ENCODE measurements at regions not wholly inside any gene's neighbourhood (a gene's known extent, or its start where the extent isn't known, plus 50 kb on each side); places are given as distances from the start of the nearest gene placed in this dataset.

DNA sequence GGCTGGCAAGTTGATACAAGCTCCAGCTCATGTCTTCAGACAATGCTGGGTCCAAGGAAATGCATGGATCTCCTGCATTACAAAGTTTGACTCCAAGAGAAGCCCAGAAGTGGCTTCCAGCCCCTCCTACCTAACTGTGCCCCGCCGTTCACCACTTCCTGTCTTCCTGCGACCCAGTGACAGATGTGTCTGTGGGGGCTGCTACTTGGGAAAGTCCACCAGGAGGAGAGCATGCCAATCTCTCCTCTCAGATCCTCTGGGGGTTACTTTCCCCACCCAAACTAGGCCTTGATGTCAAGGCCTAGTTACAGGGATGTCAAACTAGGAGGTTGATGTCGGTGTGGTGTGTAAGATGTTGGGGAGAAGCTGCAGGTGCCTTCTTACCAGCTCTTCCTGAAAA is 133.6 kb upstream of the RASGRP1 start (continued):
- TF ChIP-seq, protein P1, sequence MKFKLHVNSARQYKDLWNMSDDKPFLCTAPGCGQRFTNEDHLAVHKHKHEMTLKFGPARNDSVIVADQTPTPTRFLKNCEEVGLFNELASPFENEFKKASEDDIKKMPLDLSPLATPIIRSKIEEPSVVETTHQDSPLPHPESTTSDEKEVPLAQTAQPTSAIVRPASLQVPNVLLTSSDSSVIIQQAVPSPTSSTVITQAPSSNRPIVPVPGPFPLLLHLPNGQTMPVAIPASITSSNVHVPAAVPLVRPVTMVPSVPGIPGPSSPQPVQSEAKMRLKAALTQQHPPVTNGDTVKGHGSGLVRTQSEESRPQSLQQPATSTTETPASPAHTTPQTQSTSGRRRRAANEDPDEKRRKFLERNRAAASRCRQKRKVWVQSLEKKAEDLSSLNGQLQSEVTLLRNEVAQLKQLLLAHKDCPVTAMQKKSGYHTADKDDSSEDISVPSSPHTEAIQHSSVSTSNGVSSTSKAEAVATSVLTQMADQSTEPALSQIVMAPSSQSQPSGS (IDR thresholded peaks at IDR 0.05; ENCODE audit: low read length), result no peak
- TF ChIP-seq CBX8 (IDR thresholded peaks at IDR 0.05; ENCODE audit: borderline replicate concordance, low read depth, low read length) (no peak), EGR1 (IDR thresholded peaks at IDR 0.05; ENCODE audit: borderline replicate concordance, low read depth, low read length) (no peak), GABPA (IDR thresholded peaks at IDR 0.05; ENCODE audit: borderline replicate concordance, insufficient read depth, low read length) (no peak)
